ENCODE measurements at regions not wholly inside any gene's neighbourhood (a gene's known extent, or its start where the extent isn't known, plus 50 kb on each side); places are given as distances from the start of the nearest gene placed in this dataset.

- FAIRE-seq = no peak
- no peak overlapping the region for H3K9ac ChIP-seq (ENCODE audit: low read length in 3 of 3)
- no peaks in the 10 kb centered on the region for H3K4me1 ChIP-seq (ENCODE audit: control insufficient read depth in 2 of 3, insufficient read depth in 2 of 3, low read depth in 1 of 3, low read length in 3 of 3)
- TF ChIP-seq CTCF (IDR thresholded peaks at IDR 0.05; ENCODE audit: borderline replicate concordance, extremely low read depth, insufficient read depth) = no peak
- H3K9me3 ChIP-seq (ENCODE audit: control insufficient read depth in 2 of 3, insufficient read depth in 1 of 3, low read length in 3 of 3) = no peaks in the 10 kb centered on the region
- H3K36me3 ChIP-seq (ENCODE audit: control insufficient read depth in 2 of 3, insufficient read depth in 3 of 3, low read length in 3 of 3) = no peaks in the 10 kb centered on the region
- intact Hi-C loops (cut with DNase I) = no loop called here
- no peaks in the 10 kb centered on the region for H3K27me3 ChIP-seq (ENCODE audit: control insufficient read depth, insufficient read depth, low read length)
- no peak overlapping the region for H3K4me3 ChIP-seq (ENCODE audit: low read length in 3 of 3)
- DNase-seq = no peak
- H3K27ac ChIP-seq (ENCODE audit: low read depth in 2 of 2, low read length in 2 of 2) = no peak overlapping the region
Measured at GRCh38 chr2:181197140-181197760, 216.8 kb downstream of the UBE2E3 start.

- H3K9ac ChIP-seq (ENCODE audit: low read length in 3 of 3) = no peak overlapping the region
- TF ChIP-seq CTCF (IDR thresholded peaks at IDR 0.05; ENCODE audit: borderline replicate concordance, extremely low read depth, insufficient read depth) = no peak
- H3K4me3 ChIP-seq (ENCODE audit: low read length in 3 of 3) = no peak overlapping the region
- no peaks in the 10 kb centered on the region for H3K36me3 ChIP-seq (ENCODE audit: control insufficient read depth in 2 of 3, insufficient read depth in 3 of 3, low read length in 3 of 3)
- H3K9me3 ChIP-seq (ENCODE audit: control insufficient read depth in 2 of 3, insufficient read depth in 1 of 3, low read length in 3 of 3) = no peaks in the 10 kb centered on the region
- intact Hi-C loops (cut with DNase I) = no loop called here
- no peaks in the 10 kb centered on the region for H3K4me1 ChIP-seq (ENCODE audit: control insufficient read depth in 2 of 3, insufficient read depth in 2 of 3, low read depth in 1 of 3, low read length in 3 of 3)
- no peak for DNase-seq
- no peak overlapping the region for H3K27ac ChIP-seq (ENCODE audit: low read depth in 2 of 2, low read length in 2 of 2)
- H3K27me3 ChIP-seq (ENCODE audit: control insufficient read depth, insufficient read depth, low read length) = no peaks in the 10 kb centered on the region
- no peak for FAIRE-seq
Measured at GRCh38 chr2:181198183-181198864, 217.9 kb downstream of the UBE2E3 start.

- Histone ChIP-seq H3K9ac (ENCODE audit: low read length in 3 of 3) (no peak overlapping the region), H3K4me1 (ENCODE audit: control insufficient read depth in 2 of 3, insufficient read depth in 2 of 3, low read depth in 1 of 3, low read length in 3 of 3) (no peaks in the 10 kb centered on the region), H3K9me3 (ENCODE audit: control insufficient read depth in 2 of 3, insufficient read depth in 1 of 3, low read length in 3 of 3) (peaks cover 0 to 2% (median 0%) of the 10 kb centered on the region in 3 donors), H3K27ac (ENCODE audit: low read depth in 2 of 2, low read length in 2 of 2) (no peak overlapping the region), H3K27me3 (ENCODE audit: control insufficient read depth, insufficient read depth, low read length) (no peaks in the 10 kb centered on the region), H3K36me3 (ENCODE audit: control insufficient read depth in 2 of 3, insufficient read depth in 3 of 3, low read length in 3 of 3) (no peaks in the 10 kb centered on the region), H3K4me3 (ENCODE audit: low read length in 3 of 3) (no peak overlapping the region)
- TF ChIP-seq CTCF (IDR thresholded peaks at IDR 0.05; ENCODE audit: borderline replicate concordance, extremely low read depth, insufficient read depth) = no peak
- intact Hi-C loops (cut with DNase I) = no loop called here
- DNase-seq (no peak), FAIRE-seq (no peak)
Measured at GRCh38 chr2:181203412-181203811, 223.0 kb downstream of the UBE2E3 start.

Measured in kidney (tissue), 13 donors.